ENCODE measurements at regions not wholly inside any gene's neighbourhood (a gene's known extent, or its start where the extent isn't known, plus 50 kb on each side); places are given as distances from the start of the nearest gene placed in this dataset.

GRCh38 chr14:55963295-55963694, 154.9 kb upstream of the PELI2 start:
- no peak for TF ChIP-seq CTCF (IDR thresholded peaks at IDR 0.05)
- TF ChIP-seq POLR2A (IDR thresholded peaks at IDR 0.05; ENCODE audit: low read depth): no peak
- no peak for TF ChIP-seq POLR2AphosphoS5 (IDR thresholded peaks at IDR 0.05)
